HepG2 (cell line): ENCODE measurements at regions not wholly inside any gene's neighbourhood (a gene's known extent, or its start where the extent isn't known, plus 50 kb on each side); places are given as distances from the start of the nearest gene placed in this dataset.

Experiments
- ATAC-seq: fragments of 200-7000 bp; cut with Tn5 transposase; 3 replicates; pipeline ENCODE4 v1.9.1; 2020; ENCODE audit warnings: mild to moderate bottlenecking, moderate library complexity
- BruUV-seq: library from RNA; stranded (reverse); fragments of 400-500 nt; replicated peaks from 2 replicates; lab custom pipeline; 2021; lab: Mats Ljungman, UMichigan
- CTCF ChIA-PET: fragments of 300-600 bp; formaldehyde crosslinking; extraction: SDS; loops from one replicate; lab custom pipeline; 2021; ENCODE audit warnings: low total read pairs, inconsistent platforms, low intra/inter-chr PET ratio; lab: Yijun Ruan, JAX
- POLR2A ChIA-PET: fragments of 350-600 bp; sonication (Branson Sonifier 250); formaldehyde crosslinking; loops from one replicate; lab custom pipeline; 2020; ENCODE audit warnings: antibody characterized with exemption, inconsistent platforms; lab: Yijun Ruan, JAX
- DNase-seq: peaks from one replicate; pipeline ENCODE4 v3.0.0-alpha.2; 2015; ENCODE audit warnings: low spot score
- FAIRE-seq: peaks from 3 replicates; lab custom pipeline; 2011; peaks lifted over from hg19 to GRCh38; lab: Jason Lieb, UNC
- H2AFZ ChIP-seq: one replicate; pipeline ENCODE4 v1.6.1; 2011; ENCODE audit warnings: low read length, inconsistent platforms
- H3K27ac ChIP-seq: fragments of 300-600 bp; 3 replicates; pipeline ENCODE4 v1.8.0; 2011; ENCODE audit warnings: mixed run types, mild to moderate bottlenecking, mixed read lengths, low read length, inconsistent platforms; ENCODE audit not compliant: insufficient read depth; ENCODE audit errors: extremely low read length
- H3K27me3 ChIP-seq, 2 experiments: fragments of 200-600 bp in 1 of 2; 2 replicates in 1 of 2; 3 replicates in 1 of 2; pipeline versions ENCODE4 v1.6.0 to v1.8.0; 2011; ENCODE audit warnings: low read length in 2 of 2, mild to moderate bottlenecking in 2 of 2, moderate library complexity in 2 of 2, inconsistent platforms in 1 of 2; ENCODE audit not compliant: insufficient read depth in 2 of 2, control insufficient read depth in 1 of 2
- H3K36me3 ChIP-seq, 2 experiments: fragments of 200-600 bp in 1 of 2; replicated peaks in 1 of 2; 2 replicates in 1 of 2; 3 replicates in 1 of 2; pipeline versions ENCODE4 v1.5.1 to v1.8.0; 2011; ENCODE audit warnings: low read length in 2 of 2, inconsistent platforms in 1 of 2; ENCODE audit not compliant: insufficient read depth in 2 of 2, control insufficient read depth in 1 of 2
- H3K4me1 ChIP-seq: 2 replicates; pipeline ENCODE4 v1.5.1; 2012; ENCODE audit warnings: low read length, inconsistent platforms; ENCODE audit not compliant: insufficient read depth
- H3K4me2 ChIP-seq: 2 replicates; pipeline ENCODE4 v1.6.0; 2011; ENCODE audit warnings: low read depth, low read length, inconsistent platforms
- H3K4me3 ChIP-seq, 3 experiments: fragments of 200-600 bp in 1 of 3; sonication (generic), shearing (Covaris generic) in 1 of 3; replicated peaks in 1 of 3; 2 replicates each; pipeline ENCODE4 v1.5.1; 2011 to 2016; ENCODE audit warnings: low read length in 3 of 3, inconsistent platforms in 2 of 3, low read depth in 2 of 3, mild to moderate bottlenecking in 2 of 3, control low read depth in 1 of 3, mixed read lengths in 1 of 3; ENCODE audit not compliant: insufficient read depth in 1 of 3
- H3K79me2 ChIP-seq: one replicate; pipeline ENCODE4 v1.6.1; 2011; ENCODE audit warnings: low read length, inconsistent platforms; ENCODE audit not compliant: insufficient read depth
- H3K9ac ChIP-seq: 2 replicates; pipeline ENCODE4 v1.6.0; 2011; ENCODE audit warnings: mild to moderate bottlenecking, low read depth, low read length, inconsistent platforms; ENCODE audit not compliant: insufficient read depth
- H3K9me3 ChIP-seq: 2 replicates; pipeline ENCODE4 v1.5.1; 2012; ENCODE audit warnings: mild to moderate bottlenecking, low read length
- H4K20me1 ChIP-seq: 2 replicates; pipeline ENCODE4 v1.6.0; 2011; ENCODE audit warnings: inconsistent platforms, mild to moderate bottlenecking, low read length, moderate library complexity; ENCODE audit not compliant: insufficient read depth
- ARID5B ChIP-seq: IDR thresholded peaks from 2 replicates; pipeline ENCODE4 v1.4.0; 2020; ENCODE audit warnings: mild to moderate bottlenecking, missing genetic modification reagents
- CERS6 ChIP-seq: sonication (generic); formaldehyde crosslinking; IDR thresholded peaks from 2 replicates; pipeline ENCODE4 v1.5.0; 2020; ENCODE audit warnings: missing genetic modification reagents
- DBP ChIP-seq: sonication (generic); formaldehyde crosslinking; IDR thresholded peaks from 2 replicates; pipeline ENCODE4 v1.4.0; 2020; ENCODE audit warnings: missing genetic modification reagents; ENCODE audit errors: not compliant biosample characterization
- FOXM1 ChIP-seq: sonication (generic); formaldehyde crosslinking; IDR thresholded peaks from 2 replicates; pipeline ENCODE4 v1.5.0; 2020; ENCODE audit warnings: missing genetic modification reagents
- GFI1 ChIP-seq: sonication (generic); formaldehyde crosslinking; IDR thresholded peaks from 2 replicates; pipeline ENCODE4 v1.5.0; 2020; ENCODE audit warnings: missing genetic modification reagents, mild to moderate bottlenecking, borderline replicate concordance
- KDM1A ChIP-seq: IDR thresholded peaks from 2 replicates; pipeline ENCODE4 v1.6.1; 2016; ENCODE audit warnings: missing compliant biosample characterization
- NCOA2 ChIP-seq: sonication (generic); formaldehyde crosslinking; IDR thresholded peaks from 2 replicates; pipeline ENCODE4 v1.8.0; 2022; ENCODE audit warnings: inconsistent platforms
- NONO ChIP-seq, 2 experiments: fragments of 450-650 bp in 1 of 2; sonication (generic) in 1 of 2; formaldehyde crosslinking in 1 of 2; IDR thresholded peaks in 1 of 2; conservative IDR thresholded peaks in 1 of 2; 2 replicates each; pipeline versions ENCODE4 v1.6.1 to v1.8.0; 2017 to 2022; ENCODE audit warnings: mild to moderate bottlenecking in 1 of 2, missing genetic modification reagents in 1 of 2, moderate library complexity in 1 of 2
- PHF20 ChIP-seq: sonication (generic); formaldehyde crosslinking; IDR thresholded peaks from 2 replicates; pipeline ENCODE4 v1.5.0; 2020; ENCODE audit warnings: mild to moderate bottlenecking, missing genetic modification reagents
- PRDM10 ChIP-seq: sonication (generic); formaldehyde crosslinking; IDR thresholded peaks from 2 replicates; pipeline ENCODE4 v1.4.0; 2020; ENCODE audit warnings: low read depth, missing genetic modification reagents
- SYNCRIP ChIP-seq: fragments of 200-400 bp; formaldehyde crosslinking; IDR thresholded peaks from 2 replicates; pipeline ENCODE4 v1.6.1; 2018; ENCODE audit warnings: mild to moderate bottlenecking, low read depth, low read length; ENCODE audit not compliant: insufficient read depth
- ZFX ChIP-seq: sonication (generic); formaldehyde crosslinking; IDR thresholded peaks from 2 replicates; pipeline ENCODE4 v1.4.0; 2020; ENCODE audit warnings: mild to moderate bottlenecking, low read depth, missing genetic modification reagents, moderate library complexity
- ZNF121 ChIP-seq: sonication (generic); formaldehyde crosslinking; IDR thresholded peaks from 2 replicates; pipeline ENCODE4 v1.5.0; 2020; ENCODE audit warnings: mild to moderate bottlenecking, missing genetic modification reagents
- ZNF746 ChIP-seq: sonication (generic); formaldehyde crosslinking; IDR thresholded peaks from 2 replicates; pipeline ENCODE4 v1.8.0; 2022; ENCODE audit warnings: mild to moderate bottlenecking, missing genetic modification reagents
- WGBS: methylation state at CpG from one replicate; pipeline ENCODE4 v1.1.6; 2017; ENCODE audit warnings: low lambda C conversion rate; 5-methylcytosine and 5-hydroxymethylcytosine counted together
- in situ Hi-C: cut with HindIII; loops from 2 replicates; pipeline ENCODE4 v1.10.0; 2017; ENCODE audit warnings: low pct_unique_long_range_greater_than_20kb; ENCODE audit not compliant: extremely low pct_ligation_motif_present
- intact Hi-C: fragments of 100-400 bp; cut with micrococcal nuclease; formaldehyde crosslinking; loops from one replicate; pipeline ENCODE4 v1.10.0; 2022; ENCODE audit not compliant: unreplicated experiment

- no peak for TF ChIP-seq ZNF121
Observed at GRCh38 chr15:35281515-35281914, 196.4 kb upstream of the NANOGP8 start (continued).

GRCh38 chr15:35279811-35280210 lies 194.7 kb upstream of the NANOGP8 start:
- WGBS, result 0% methylated on average over 1 of the region's 1 CpG
- TF ChIP-seq CERS6 (no peak), ARID5B (CRISPR knock-in tag) (no peak), GFI1 (no peak), FOXM1 (no peak), PHF20 (CRISPR knock-in tag) (no peak), ZNF746 (CRISPR knock-in tag) (no peak), DBP (CRISPR knock-in tag) (no peak), SYNCRIP (no peak), NCOA2 (CRISPR knock-in tag) (no peak), NONO (IDR thresholded peaks at IDR 0.05) (no peak), NONO (CRISPR knock-in tag; conservative IDR thresholded peaks at IDR 0.05) (no peak), ZFX (CRISPR knock-in tag) (no peak), PRDM10 (no peak), KDM1A (CRISPR knock-in tag) (no peak)

More at GRCh38 chr15:35279811-35280210, 194.7 kb upstream of the NANOGP8 start:
- Histone ChIP-seq H3K27me3 (no peaks in the 10 kb centered on the region), H3K9ac (no peak overlapping the region), H3K36me3 (no peaks in the 10 kb centered on the region), H4K20me1 (no peaks in the 10 kb centered on the region), H3K27ac (no peak overlapping the region), H2AFZ (no peak overlapping the region), H3K4me2 (no peak overlapping the region), H3K79me2 (no peaks in the 10 kb centered on the region), H3K9me3 (peaks cover 18% of the 10 kb centered on the region), H3K4me3 (no peak overlapping the region), H3K4me1 (no peaks in the 10 kb centered on the region)
- DNase-seq (no peak), ATAC-seq (no peak), FAIRE-seq (no peak)
- intact Hi-C loops, result no loop called here
- CTCF ChIA-PET, result no interaction called here
- in situ Hi-C loops, result loop anchor here (10.0 to 25.0 kb wide), 2 partner anchors 205 to 1832 kb away; partner anchors contain the start of gene MEIS2
- POLR2A ChIA-PET, result no interaction called here
- no TSS peak for BruUV-seq
